HepG2 (cell line): ENCODE measurements at regions not wholly inside any gene's neighbourhood (a gene's known extent, or its start where the extent isn't known, plus 50 kb on each side); places are given as distances from the start of the nearest gene placed in this dataset.

Experiments
- ATAC-seq: fragments of 200-7000 bp; cut with Tn5 transposase; 3 replicates; pipeline ENCODE4 v1.9.1; 2020; ENCODE audit warnings: mild to moderate bottlenecking, moderate library complexity
- BruUV-seq: library from RNA; stranded (reverse); fragments of 400-500 nt; replicated peaks from 2 replicates; lab custom pipeline; 2021; lab: Mats Ljungman, UMichigan
- CTCF ChIA-PET: fragments of 300-600 bp; formaldehyde crosslinking; extraction: SDS; loops from one replicate; lab custom pipeline; 2021; ENCODE audit warnings: low total read pairs, inconsistent platforms, low intra/inter-chr PET ratio; lab: Yijun Ruan, JAX
- POLR2A ChIA-PET: fragments of 350-600 bp; sonication (Branson Sonifier 250); formaldehyde crosslinking; loops from one replicate; lab custom pipeline; 2020; ENCODE audit warnings: antibody characterized with exemption, inconsistent platforms; lab: Yijun Ruan, JAX
- DNase-seq: peaks from one replicate; pipeline ENCODE4 v3.0.0-alpha.2; 2015; ENCODE audit warnings: low spot score
- FAIRE-seq: peaks from 3 replicates; lab custom pipeline; 2011; peaks lifted over from hg19 to GRCh38; lab: Jason Lieb, UNC
- H2AFZ ChIP-seq: one replicate; pipeline ENCODE4 v1.6.1; 2011; ENCODE audit warnings: low read length, inconsistent platforms
- H3K27ac ChIP-seq: fragments of 300-600 bp; 3 replicates; pipeline ENCODE4 v1.8.0; 2011; ENCODE audit warnings: mixed run types, mild to moderate bottlenecking, mixed read lengths, low read length, inconsistent platforms; ENCODE audit not compliant: insufficient read depth; ENCODE audit errors: extremely low read length
- H3K27me3 ChIP-seq, 2 experiments: fragments of 200-600 bp in 1 of 2; 2 replicates in 1 of 2; 3 replicates in 1 of 2; pipeline versions ENCODE4 v1.6.0 to v1.8.0; 2011; ENCODE audit warnings: low read length in 2 of 2, mild to moderate bottlenecking in 2 of 2, moderate library complexity in 2 of 2, inconsistent platforms in 1 of 2; ENCODE audit not compliant: insufficient read depth in 2 of 2, control insufficient read depth in 1 of 2
- H3K36me3 ChIP-seq, 2 experiments: fragments of 200-600 bp in 1 of 2; replicated peaks in 1 of 2; 2 replicates in 1 of 2; 3 replicates in 1 of 2; pipeline versions ENCODE4 v1.5.1 to v1.8.0; 2011; ENCODE audit warnings: low read length in 2 of 2, inconsistent platforms in 1 of 2; ENCODE audit not compliant: insufficient read depth in 2 of 2, control insufficient read depth in 1 of 2
- H3K4me1 ChIP-seq: 2 replicates; pipeline ENCODE4 v1.5.1; 2012; ENCODE audit warnings: low read length, inconsistent platforms; ENCODE audit not compliant: insufficient read depth
- H3K4me2 ChIP-seq: 2 replicates; pipeline ENCODE4 v1.6.0; 2011; ENCODE audit warnings: low read depth, low read length, inconsistent platforms
- H3K4me3 ChIP-seq, 3 experiments: fragments of 200-600 bp in 1 of 3; sonication (generic), shearing (Covaris generic) in 1 of 3; replicated peaks in 1 of 3; 2 replicates each; pipeline ENCODE4 v1.5.1; 2011 to 2016; ENCODE audit warnings: low read length in 3 of 3, inconsistent platforms in 2 of 3, low read depth in 2 of 3, mild to moderate bottlenecking in 2 of 3, control low read depth in 1 of 3, mixed read lengths in 1 of 3; ENCODE audit not compliant: insufficient read depth in 1 of 3
- H3K79me2 ChIP-seq: one replicate; pipeline ENCODE4 v1.6.1; 2011; ENCODE audit warnings: low read length, inconsistent platforms; ENCODE audit not compliant: insufficient read depth
- H3K9ac ChIP-seq: 2 replicates; pipeline ENCODE4 v1.6.0; 2011; ENCODE audit warnings: mild to moderate bottlenecking, low read depth, low read length, inconsistent platforms; ENCODE audit not compliant: insufficient read depth
- H3K9me3 ChIP-seq: 2 replicates; pipeline ENCODE4 v1.5.1; 2012; ENCODE audit warnings: mild to moderate bottlenecking, low read length
- H4K20me1 ChIP-seq: 2 replicates; pipeline ENCODE4 v1.6.0; 2011; ENCODE audit warnings: inconsistent platforms, mild to moderate bottlenecking, low read length, moderate library complexity; ENCODE audit not compliant: insufficient read depth
- ASH2L ChIP-seq: fragments of 300-600, 200-600 bp; sonication (generic); IDR thresholded peaks from 2 replicates; pipeline ENCODE4 v1.7.0; 2017; ENCODE audit warnings: low read depth, mild to moderate bottlenecking, moderate library complexity, mixed read lengths, low read length; ENCODE audit not compliant: insufficient read length
- ELF3 ChIP-seq: IDR thresholded peaks from 2 replicates; pipeline ENCODE4 v1.6.1; 2016; ENCODE audit warnings: missing genetic modification reagents, missing compliant biosample characterization
- MAF1 ChIP-seq: sonication (generic); formaldehyde crosslinking; IDR thresholded peaks from 2 replicates; pipeline ENCODE4 v1.5.0; 2020; ENCODE audit warnings: missing genetic modification reagents, borderline replicate concordance
- MIER2 ChIP-seq: IDR thresholded peaks from 2 replicates; pipeline ENCODE4 v1.6.1; 2016; ENCODE audit warnings: missing biosample characterization, missing genetic modification reagents
- MIER3 ChIP-seq: IDR thresholded peaks from 2 replicates; pipeline ENCODE4 v1.6.1; 2016; ENCODE audit warnings: missing compliant biosample characterization, borderline replicate concordance
- NFYB ChIP-seq: sonication (generic); formaldehyde crosslinking; IDR thresholded peaks from 2 replicates; pipeline ENCODE4 v1.4.0; 2020; ENCODE audit warnings: missing genetic modification reagents
- STAT5B ChIP-seq: sonication (generic); formaldehyde crosslinking; IDR thresholded peaks from 2 replicates; pipeline ENCODE4 v1.4.0; 2020; ENCODE audit warnings: missing genetic modification reagents
- ZKSCAN5 ChIP-seq: sonication (generic); formaldehyde crosslinking; IDR thresholded peaks from 2 replicates; pipeline ENCODE4 v1.5.1; 2020; ENCODE audit warnings: mild to moderate bottlenecking, missing genetic modification reagents
- ZNF205 ChIP-seq: IDR thresholded peaks from 2 replicates; pipeline ENCODE4 v1.6.1; 2018; ENCODE audit warnings: missing biosample characterization, missing genetic modification reagents
- ZNF547 ChIP-seq: sonication (generic); formaldehyde crosslinking; IDR thresholded peaks from 2 replicates; pipeline ENCODE4 v1.5.1; 2020; ENCODE audit warnings: mild to moderate bottlenecking, missing genetic modification reagents
- ZNF709 ChIP-seq: sonication (generic); formaldehyde crosslinking; IDR thresholded peaks from 2 replicates; pipeline ENCODE4 v1.5.0; 2020; ENCODE audit warnings: mild to moderate bottlenecking, missing genetic modification reagents
- WGBS: methylation state at CpG from one replicate; pipeline ENCODE4 v1.1.6; 2017; ENCODE audit warnings: low lambda C conversion rate; 5-methylcytosine and 5-hydroxymethylcytosine counted together
- in situ Hi-C: cut with HindIII; loops from 2 replicates; pipeline ENCODE4 v1.10.0; 2017; ENCODE audit warnings: low pct_unique_long_range_greater_than_20kb; ENCODE audit not compliant: extremely low pct_ligation_motif_present
- intact Hi-C: fragments of 100-400 bp; cut with micrococcal nuclease; formaldehyde crosslinking; loops from one replicate; pipeline ENCODE4 v1.10.0; 2022; ENCODE audit not compliant: unreplicated experiment
- TF ChIP-seq, protein P1 (sequence below): sonication (generic); formaldehyde crosslinking; IDR thresholded peaks from 2 replicates; pipeline ENCODE4 v1.4.0; 2020; ENCODE audit warnings: mild to moderate bottlenecking, missing genetic modification reagents
- TF ChIP-seq, protein P2 (sequence below): sonication (generic); formaldehyde crosslinking; IDR thresholded peaks from 2 replicates; pipeline ENCODE4 v1.5.1; 2020; ENCODE audit warnings: mild to moderate bottlenecking, moderate library complexity, missing genetic modification reagents
- TF ChIP-seq, protein P3 (sequence below): sonication (generic); formaldehyde crosslinking; IDR thresholded peaks from 2 replicates; pipeline ENCODE4 v1.5.0; 2020; ENCODE audit warnings: mild to moderate bottlenecking, missing genetic modification reagents

DNA sequence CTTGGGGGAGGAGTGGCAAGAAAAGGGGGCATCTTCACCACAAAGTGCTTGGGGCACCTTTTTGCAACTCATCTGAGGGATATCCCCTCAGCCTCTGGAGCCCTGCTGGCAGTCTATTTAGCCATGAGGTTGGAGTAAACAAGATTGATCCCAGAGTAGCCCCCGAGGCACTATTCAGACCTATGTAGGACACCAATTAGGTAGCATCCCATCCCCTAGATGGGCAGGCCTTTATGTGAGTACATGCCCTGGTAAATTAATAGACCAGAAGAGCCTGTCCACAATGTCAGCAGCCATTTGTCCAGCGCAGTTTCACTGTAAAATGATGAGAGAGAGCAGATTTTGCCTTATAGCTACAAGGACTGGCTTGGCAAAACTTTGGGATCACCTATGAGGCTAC lies 221.4 kb downstream of the DRD1 start:
- H4K20me1 ChIP-seq = no peaks in the 10 kb centered on the region
- 0% methylated on average over 1 of the region's 2 CpGs for WGBS
- no peaks in the 10 kb centered on the region for H3K79me2 ChIP-seq
- ChIA-PET CTCF (no interaction called here), POLR2A (no interaction called here)
- peaks cover 0 to 8% of the 10 kb centered on the region in 2 experiments; a peak in 1 of 5 replicates for H3K27me3 ChIP-seq
- H3K4me2 ChIP-seq = no peak overlapping the region
- H3K36me3 ChIP-seq = no peaks in the 10 kb centered on the region
- H3K27ac ChIP-seq = no peak overlapping the region
- H3K4me3 ChIP-seq = no peak overlapping the region
- intact Hi-C loops (no loop called here), in situ Hi-C loops (no loop called here)
- no TSS peak for BruUV-seq
- TF ChIP-seq, protein P1, sequence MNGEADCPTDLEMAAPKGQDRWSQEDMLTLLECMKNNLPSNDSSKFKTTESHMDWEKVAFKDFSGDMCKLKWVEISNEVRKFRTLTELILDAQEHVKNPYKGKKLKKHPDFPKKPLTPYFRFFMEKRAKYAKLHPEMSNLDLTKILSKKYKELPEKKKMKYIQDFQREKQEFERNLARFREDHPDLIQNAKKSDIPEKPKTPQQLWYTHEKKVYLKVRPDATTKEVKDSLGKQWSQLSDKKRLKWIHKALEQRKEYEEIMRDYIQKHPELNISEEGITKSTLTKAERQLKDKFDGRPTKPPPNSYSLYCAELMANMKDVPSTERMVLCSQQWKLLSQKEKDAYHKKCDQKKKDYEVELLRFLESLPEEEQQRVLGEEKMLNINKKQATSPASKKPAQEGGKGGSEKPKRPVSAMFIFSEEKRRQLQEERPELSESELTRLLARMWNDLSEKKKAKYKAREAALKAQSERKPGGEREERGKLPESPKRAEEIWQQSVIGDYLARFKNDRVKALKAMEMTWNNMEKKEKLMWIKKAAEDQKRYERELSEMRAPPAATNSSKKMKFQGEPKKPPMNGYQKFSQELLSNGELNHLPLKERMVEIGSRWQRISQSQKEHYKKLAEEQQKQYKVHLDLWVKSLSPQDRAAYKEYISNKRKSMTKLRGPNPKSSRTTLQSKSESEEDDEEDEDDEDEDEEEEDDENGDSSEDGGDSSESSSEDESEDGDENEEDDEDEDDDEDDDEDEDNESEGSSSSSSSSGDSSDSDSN = no peak
- TF ChIP-seq MAF1 (CRISPR knock-in tag) (no peak), ELF3 (CRISPR knock-in tag) (no peak), MIER3 (CRISPR knock-in tag) (no peak), ZNF547 (CRISPR knock-in tag) (no peak), ZKSCAN5 (CRISPR knock-in tag) (no peak), ZNF205 (CRISPR knock-in tag) (no peak), ZNF709 (CRISPR knock-in tag) (no peak), NFYB (no peak), ASH2L (no peak), STAT5B (CRISPR knock-in tag) (no peak), MIER2 (CRISPR knock-in tag) (no peak)
- TF ChIP-seq, protein P2, sequence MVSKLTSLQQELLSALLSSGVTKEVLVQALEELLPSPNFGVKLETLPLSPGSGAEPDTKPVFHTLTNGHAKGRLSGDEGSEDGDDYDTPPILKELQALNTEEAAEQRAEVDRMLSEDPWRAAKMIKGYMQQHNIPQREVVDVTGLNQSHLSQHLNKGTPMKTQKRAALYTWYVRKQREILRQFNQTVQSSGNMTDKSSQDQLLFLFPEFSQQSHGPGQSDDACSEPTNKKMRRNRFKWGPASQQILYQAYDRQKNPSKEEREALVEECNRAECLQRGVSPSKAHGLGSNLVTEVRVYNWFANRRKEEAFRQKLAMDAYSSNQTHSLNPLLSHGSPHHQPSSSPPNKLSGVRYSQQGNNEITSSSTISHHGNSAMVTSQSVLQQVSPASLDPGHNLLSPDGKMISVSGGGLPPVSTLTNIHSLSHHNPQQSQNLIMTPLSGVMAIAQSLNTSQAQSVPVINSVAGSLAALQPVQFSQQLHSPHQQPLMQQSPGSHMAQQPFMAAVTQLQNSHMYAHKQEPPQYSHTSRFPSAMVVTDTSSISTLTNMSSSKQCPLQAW (CRISPR knock-in tag) = no peak
- TF ChIP-seq, protein P3, sequence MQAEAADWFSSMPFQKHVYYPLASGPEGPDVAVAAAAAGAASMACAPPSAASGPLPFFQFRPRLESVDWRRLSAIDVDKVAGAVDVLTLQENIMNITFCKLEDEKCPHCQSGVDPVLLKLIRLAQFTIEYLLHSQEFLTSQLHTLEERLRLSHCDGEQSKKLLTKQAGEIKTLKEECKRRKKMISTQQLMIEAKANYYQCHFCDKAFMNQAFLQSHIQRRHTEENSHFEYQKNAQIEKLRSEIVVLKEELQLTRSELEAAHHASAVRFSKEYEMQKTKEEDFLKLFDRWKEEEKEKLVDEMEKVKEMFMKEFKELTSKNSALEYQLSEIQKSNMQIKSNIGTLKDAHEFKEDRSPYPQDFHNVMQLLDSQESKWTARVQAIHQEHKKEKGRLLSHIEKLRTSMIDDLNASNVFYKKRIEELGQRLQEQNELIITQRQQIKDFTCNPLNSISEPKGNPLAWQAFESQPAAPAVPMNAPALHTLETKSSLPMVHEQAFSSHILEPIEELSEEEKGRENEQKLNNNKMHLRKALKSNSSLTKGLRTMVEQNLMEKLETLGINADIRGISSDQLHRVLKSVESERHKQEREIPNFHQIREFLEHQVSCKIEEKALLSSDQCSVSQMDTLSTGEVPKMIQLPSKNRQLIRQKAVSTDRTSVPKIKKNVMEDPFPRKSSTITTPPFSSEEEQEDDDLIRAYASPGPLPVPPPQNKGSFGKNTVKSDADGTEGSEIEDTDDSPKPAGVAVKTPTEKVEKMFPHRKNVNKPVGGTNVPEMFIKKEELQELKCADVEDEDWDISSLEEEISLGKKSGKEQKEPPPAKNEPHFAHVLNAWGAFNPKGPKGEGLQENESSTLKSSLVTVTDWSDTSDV = no peak
- H3K4me1 ChIP-seq = no peaks in the 10 kb centered on the region
- no peak for FAIRE-seq
- DNase-seq = no peak
- no peak for ATAC-seq
- H3K9ac ChIP-seq = no peak overlapping the region
- H3K9me3 ChIP-seq = no peaks in the 10 kb centered on the region
- no peak overlapping the region for H2AFZ ChIP-seq
